WTC11 (cell line): ENCODE measurements at regions not wholly inside any gene's neighbourhood (a gene's known extent, or its start where the extent isn't known, plus 50 kb on each side); places are given as distances from the start of the nearest gene placed in this dataset.

ENCODE experiments used
- ATAC-seq: fragments of 200-7000 bp; cut with Tn5 transposase; 2 replicates; pipeline ENCODE4 v1.10.0; 2021; ENCODE audit warnings: mild to moderate bottlenecking, moderate library complexity
- CTCF ChIA-PET: fragments of 300-600 bp; sonication (Branson Sonifier 250); formaldehyde crosslinking; loops from one replicate; lab custom pipeline; 2021; ENCODE audit warnings: antibody characterized with exemption; lab: Charles Lee
- POLR2A ChIA-PET: fragments of 350-600 bp; sonication (Branson Sonifier 250); formaldehyde crosslinking; loops from one replicate; lab custom pipeline; 2021; ENCODE audit warnings: antibody characterized with exemption; lab: Charles Lee
- DNase-seq: peaks from one replicate; pipeline ENCODE4 v3.0.0; 2021; ENCODE audit warnings: low spot score
- H3K27ac Mint-ChIP-seq: 2 replicates; pipeline ENCODE4 v1.8.0; 2021; ENCODE audit warnings: mixed read lengths
- H3K27me3 Mint-ChIP-seq: 2 replicates; pipeline ENCODE4 v1.8.0; 2021; ENCODE audit warnings: low read depth, mild to moderate bottlenecking, moderate library complexity, mixed read lengths
- H3K36me3 Mint-ChIP-seq: 2 replicates; pipeline ENCODE4 v1.8.0; 2021; ENCODE audit warnings: mixed read lengths
- H3K4me1 Mint-ChIP-seq: 2 replicates; pipeline ENCODE4 v1.8.0; 2022; ENCODE audit warnings: mixed read lengths
- H3K4me3 Mint-ChIP-seq: 2 replicates; pipeline ENCODE4 v1.8.0; 2021; ENCODE audit warnings: mild to moderate bottlenecking, moderate library complexity, mixed read lengths
- H3K9me3 Mint-ChIP-seq: 2 replicates; pipeline ENCODE4 v1.8.0; 2021; ENCODE audit warnings: mixed read lengths
- ATF6 ChIP-seq: sonication (generic); formaldehyde crosslinking; IDR thresholded peaks from 2 replicates; pipeline ENCODE4 v1.8.1; 2023; ENCODE audit warnings: mild to moderate bottlenecking, missing genetic modification reagents
- EMX1 ChIP-seq: fragments of 250-450 bp; sonication (Bioruptor Pico); IDR thresholded peaks from 2 replicates; pipeline ENCODE4 v1.8.0; 2021; ENCODE audit warnings: mild to moderate bottlenecking
- ERG ChIP-seq: fragments of 250-450 bp; sonication (Bioruptor Pico); IDR thresholded peaks from 2 replicates; pipeline ENCODE4 v1.8.0; 2021; ENCODE audit warnings: mild to moderate bottlenecking
- ETV6 ChIP-seq: sonication (generic); formaldehyde crosslinking; IDR thresholded peaks from 2 replicates; pipeline ENCODE4 v1.8.1; 2022; ENCODE audit warnings: mild to moderate bottlenecking, missing genetic modification reagents
- FOXJ3 ChIP-seq: sonication (generic); formaldehyde crosslinking; IDR thresholded peaks from 2 replicates; pipeline ENCODE4 v1.9.0; 2021; ENCODE audit warnings: missing genetic modification reagents, mild to moderate bottlenecking, borderline replicate concordance
- FOXK1 ChIP-seq: sonication (generic); formaldehyde crosslinking; IDR thresholded peaks from 2 replicates; pipeline ENCODE4 v1.8.0; 2022; ENCODE audit warnings: mild to moderate bottlenecking, moderate library complexity, missing genetic modification reagents
- GABPB1 ChIP-seq: sonication (generic); formaldehyde crosslinking; IDR thresholded peaks from 2 replicates; pipeline ENCODE4 v1.8.1; 2023; ENCODE audit warnings: mild to moderate bottlenecking, missing genetic modification reagents
- GRHL2 ChIP-seq: fragments of 250-450 bp; sonication (Bioruptor Pico); IDR thresholded peaks from 2 replicates; pipeline ENCODE4 v1.8.0; 2022; ENCODE audit warnings: mild to moderate bottlenecking, moderate library complexity; ENCODE audit not compliant: insufficient replicate concordance, severe bottlenecking
- NFYB ChIP-seq: sonication (generic); formaldehyde crosslinking; conservative IDR thresholded peaks from 2 replicates; pipeline ENCODE4 v1.8.0; 2022; ENCODE audit warnings: low read depth, missing genetic modification reagents
- NR1H2 ChIP-seq: sonication (generic); formaldehyde crosslinking; IDR thresholded peaks from 2 replicates; pipeline ENCODE4 v1.9.0; 2021; ENCODE audit warnings: mild to moderate bottlenecking, moderate library complexity, missing genetic modification reagents
- PREB ChIP-seq: sonication (generic); formaldehyde crosslinking; IDR thresholded peaks from 2 replicates; pipeline ENCODE4 v1.8.1; 2022; ENCODE audit warnings: mild to moderate bottlenecking, missing genetic modification reagents, moderate library complexity, borderline replicate concordance
- SMAD3 ChIP-seq: sonication (generic); formaldehyde crosslinking; IDR thresholded peaks from 2 replicates; pipeline ENCODE4 v1.8.0; 2022; ENCODE audit warnings: missing genetic modification reagents, mild to moderate bottlenecking, borderline replicate concordance
- SOX15 ChIP-seq: fragments of 250-450 bp; sonication (Bioruptor Pico); IDR thresholded peaks from 2 replicates; pipeline ENCODE4 v1.9.0; 2021; ENCODE audit warnings: mild to moderate bottlenecking
- STAT6 ChIP-seq: sonication (generic); formaldehyde crosslinking; conservative IDR thresholded peaks from 2 replicates; pipeline ENCODE4 v1.8.1; 2023; ENCODE audit warnings: mild to moderate bottlenecking, low read depth, missing genetic modification reagents, moderate library complexity
- TEAD1 ChIP-seq: sonication (generic); formaldehyde crosslinking; IDR thresholded peaks from 2 replicates; pipeline ENCODE4 v1.8.0; 2022; ENCODE audit warnings: mild to moderate bottlenecking, missing genetic modification reagents
- TF ChIP-seq, protein P1 (sequence below): sonication (generic); formaldehyde crosslinking; IDR thresholded peaks from 2 replicates; pipeline ENCODE4 v1.8.0; 2022; ENCODE audit warnings: missing genetic modification reagents
- TF ChIP-seq, protein P2 (sequence below): sonication (generic); formaldehyde crosslinking; IDR thresholded peaks from 2 replicates; pipeline ENCODE4 v1.8.1; 2023; ENCODE audit warnings: mild to moderate bottlenecking, missing genetic modification reagents, moderate library complexity
- TF ChIP-seq, protein P3 (sequence below): fragments of 250-450 bp; sonication (Bioruptor Pico); IDR thresholded peaks from 2 replicates; pipeline ENCODE4 v1.9.0; 2021; ENCODE audit warnings: mild to moderate bottlenecking

GRCh38 chr3:25350725-25351114 lies 77.3 kb upstream of the RARB start (continued):
- TF ChIP-seq ATF6 (CRISPR knock-in tag) (no peak), EMX1 (CRISPR knock-in tag) (no peak), SOX15 (CRISPR knock-in tag) (no peak), ERG (no peak), STAT6 (CRISPR knock-in tag) (no peak), GABPB1 (CRISPR knock-in tag) (no peak), GRHL2 (CRISPR knock-in tag) (no peak), TEAD1 (CRISPR knock-in tag) (no peak)
- TF ChIP-seq, protein P1, sequence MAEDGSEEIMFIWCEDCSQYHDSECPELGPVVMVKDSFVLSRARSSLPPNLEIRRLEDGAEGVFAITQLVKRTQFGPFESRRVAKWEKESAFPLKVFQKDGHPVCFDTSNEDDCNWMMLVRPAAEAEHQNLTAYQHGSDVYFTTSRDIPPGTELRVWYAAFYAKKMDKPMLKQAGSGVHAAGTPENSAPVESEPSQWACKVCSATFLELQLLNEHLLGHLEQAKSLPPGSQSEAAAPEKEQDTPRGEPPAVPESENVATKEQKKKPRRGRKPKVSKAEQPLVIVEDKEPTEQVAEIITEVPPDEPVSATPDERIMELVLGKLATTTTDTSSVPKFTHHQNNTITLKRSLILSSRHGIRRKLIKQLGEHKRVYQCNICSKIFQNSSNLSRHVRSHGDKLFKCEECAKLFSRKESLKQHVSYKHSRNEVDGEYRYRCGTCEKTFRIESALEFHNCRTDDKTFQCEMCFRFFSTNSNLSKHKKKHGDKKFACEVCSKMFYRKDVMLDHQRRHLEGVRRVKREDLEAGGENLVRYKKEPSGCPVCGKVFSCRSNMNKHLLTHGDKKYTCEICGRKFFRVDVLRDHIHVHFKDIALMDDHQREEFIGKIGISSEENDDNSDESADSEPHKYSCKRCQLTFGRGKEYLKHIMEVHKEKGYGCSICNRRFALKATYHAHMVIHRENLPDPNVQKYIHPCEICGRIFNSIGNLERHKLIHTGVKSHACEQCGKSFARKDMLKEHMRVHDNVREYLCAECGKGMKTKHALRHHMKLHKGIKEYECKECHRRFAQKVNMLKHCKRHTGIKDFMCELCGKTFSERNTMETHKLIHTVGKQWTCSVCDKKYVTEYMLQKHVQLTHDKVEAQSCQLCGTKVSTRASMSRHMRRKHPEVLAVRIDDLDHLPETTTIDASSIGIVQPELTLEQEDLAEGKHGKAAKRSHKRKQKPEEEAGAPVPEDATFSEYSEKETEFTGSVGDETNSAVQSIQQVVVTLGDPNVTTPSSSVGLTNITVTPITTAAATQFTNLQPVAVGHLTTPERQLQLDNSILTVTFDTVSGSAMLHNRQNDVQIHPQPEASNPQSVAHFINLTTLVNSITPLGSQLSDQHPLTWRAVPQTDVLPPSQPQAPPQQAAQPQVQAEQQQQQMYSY (CRISPR knock-in tag), result no peak

GRCh38 chr3:25354071-25354470 lies 74.0 kb upstream of the RARB start:
- H3K4me3 Mint-ChIP-seq, result no peak overlapping the region
- H3K36me3 Mint-ChIP-seq, result peaks cover 5% of the 10 kb centered on the region; the same call in 1 of the 2 replicates
- no peak overlapping the region for H3K27ac Mint-ChIP-seq
- peaks cover 3% of the 10 kb centered on the region for H3K4me1 Mint-ChIP-seq
- DNase-seq, result no peak
- H3K27me3 Mint-ChIP-seq, result no peaks in the 10 kb centered on the region
- H3K9me3 Mint-ChIP-seq, result peaks cover 21% of the 10 kb centered on the region
- POLR2A ChIA-PET, result no interaction called here
- CTCF ChIA-PET, result no interaction called here
- no peak for ATAC-seq
- no peak for TF ChIP-seq GABPB1 (CRISPR knock-in tag)
- TF ChIP-seq, protein P1 (CRISPR knock-in tag), result no peak
- TF ChIP-seq, protein P2, sequence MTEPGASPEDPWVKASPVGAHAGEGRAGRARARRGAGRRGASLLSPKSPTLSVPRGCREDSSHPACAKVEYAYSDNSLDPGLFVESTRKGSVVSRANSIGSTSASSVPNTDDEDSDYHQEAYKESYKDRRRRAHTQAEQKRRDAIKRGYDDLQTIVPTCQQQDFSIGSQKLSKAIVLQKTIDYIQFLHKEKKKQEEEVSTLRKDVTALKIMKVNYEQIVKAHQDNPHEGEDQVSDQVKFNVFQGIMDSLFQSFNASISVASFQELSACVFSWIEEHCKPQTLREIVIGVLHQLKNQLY (CRISPR knock-in tag), result no peak
- TF ChIP-seq FOXK1, result no peak
- no peak for TF ChIP-seq NFYB (CRISPR knock-in tag)
- no peak for TF ChIP-seq SMAD3 (CRISPR knock-in tag)
- TF ChIP-seq PREB (CRISPR knock-in tag), result no peak
- no peak for TF ChIP-seq FOXJ3 (CRISPR knock-in tag)
- no peak for TF ChIP-seq SOX15 (CRISPR knock-in tag)
- TF ChIP-seq, protein P3, sequence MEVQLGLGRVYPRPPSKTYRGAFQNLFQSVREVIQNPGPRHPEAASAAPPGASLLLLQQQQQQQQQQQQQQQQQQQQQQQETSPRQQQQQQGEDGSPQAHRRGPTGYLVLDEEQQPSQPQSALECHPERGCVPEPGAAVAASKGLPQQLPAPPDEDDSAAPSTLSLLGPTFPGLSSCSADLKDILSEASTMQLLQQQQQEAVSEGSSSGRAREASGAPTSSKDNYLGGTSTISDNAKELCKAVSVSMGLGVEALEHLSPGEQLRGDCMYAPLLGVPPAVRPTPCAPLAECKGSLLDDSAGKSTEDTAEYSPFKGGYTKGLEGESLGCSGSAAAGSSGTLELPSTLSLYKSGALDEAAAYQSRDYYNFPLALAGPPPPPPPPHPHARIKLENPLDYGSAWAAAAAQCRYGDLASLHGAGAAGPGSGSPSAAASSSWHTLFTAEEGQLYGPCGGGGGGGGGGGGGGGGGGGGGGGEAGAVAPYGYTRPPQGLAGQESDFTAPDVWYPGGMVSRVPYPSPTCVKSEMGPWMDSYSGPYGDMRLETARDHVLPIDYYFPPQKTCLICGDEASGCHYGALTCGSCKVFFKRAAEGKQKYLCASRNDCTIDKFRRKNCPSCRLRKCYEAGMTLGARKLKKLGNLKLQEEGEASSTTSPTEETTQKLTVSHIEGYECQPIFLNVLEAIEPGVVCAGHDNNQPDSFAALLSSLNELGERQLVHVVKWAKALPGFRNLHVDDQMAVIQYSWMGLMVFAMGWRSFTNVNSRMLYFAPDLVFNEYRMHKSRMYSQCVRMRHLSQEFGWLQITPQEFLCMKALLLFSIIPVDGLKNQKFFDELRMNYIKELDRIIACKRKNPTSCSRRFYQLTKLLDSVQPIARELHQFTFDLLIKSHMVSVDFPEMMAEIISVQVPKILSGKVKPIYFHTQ (CRISPR knock-in tag), result no peak
- no peak for TF ChIP-seq ETV6 (CRISPR knock-in tag)
- TF ChIP-seq NR1H2 (CRISPR knock-in tag), result no peak
